GM21576 (cell line): ENCODE measurements at regions not wholly inside any gene's neighbourhood (a gene's known extent, or its start where the extent isn't known, plus 50 kb on each side); places are given as distances from the start of the nearest gene placed in this dataset.

Source experiments
- ATAC-seq: cut with Tn5 transposase; IDR thresholded peaks from one replicate; pipeline ENCODE4 v1.9.1; 2021; ENCODE audit warnings: mild to moderate bottlenecking, moderate library complexity; ENCODE audit not compliant: unreplicated experiment

GRCh38 chr10:9645404-9645803 lies 1372.3 kb upstream of the CELF2 start:
- no peak for ATAC-seq

- no peak for ATAC-seq
These were observed 1371.6 kb upstream of the CELF2 start for GRCh38 chr10:9645928-9646600.

DNA sequence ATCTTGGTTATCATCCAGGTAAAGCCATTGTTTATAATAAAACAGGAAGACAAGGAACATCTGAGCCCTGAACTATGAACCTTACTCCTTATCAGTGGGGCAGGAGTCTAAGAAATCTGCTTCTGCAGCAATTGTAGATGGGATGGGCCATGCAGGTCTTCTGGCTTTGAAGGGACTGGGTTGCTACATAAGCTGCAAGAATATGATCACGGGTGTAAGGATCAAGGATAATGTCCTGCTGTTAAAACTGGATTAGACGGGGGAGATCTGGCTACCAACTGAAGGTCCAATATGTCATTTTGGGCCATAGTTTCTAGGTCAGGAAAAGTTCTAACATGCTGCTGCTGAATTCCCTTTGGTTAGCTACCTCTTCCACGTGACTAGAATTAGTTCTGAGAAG lies 1363.4 kb upstream of the CELF2 start:
- ATAC-seq: no peak

GRCh38 chr10:9656386-9656785 lies 1361.3 kb upstream of the CELF2 start:
- no peak for ATAC-seq

- ATAC-seq: no peak
These were observed 1360.7 kb upstream of the CELF2 start for GRCh38 chr10:9656996-9657395.

- ATAC-seq: no peak
These were observed 1360.1 kb upstream of the CELF2 start for GRCh38 chr10:9657530-9657929.

DNA sequence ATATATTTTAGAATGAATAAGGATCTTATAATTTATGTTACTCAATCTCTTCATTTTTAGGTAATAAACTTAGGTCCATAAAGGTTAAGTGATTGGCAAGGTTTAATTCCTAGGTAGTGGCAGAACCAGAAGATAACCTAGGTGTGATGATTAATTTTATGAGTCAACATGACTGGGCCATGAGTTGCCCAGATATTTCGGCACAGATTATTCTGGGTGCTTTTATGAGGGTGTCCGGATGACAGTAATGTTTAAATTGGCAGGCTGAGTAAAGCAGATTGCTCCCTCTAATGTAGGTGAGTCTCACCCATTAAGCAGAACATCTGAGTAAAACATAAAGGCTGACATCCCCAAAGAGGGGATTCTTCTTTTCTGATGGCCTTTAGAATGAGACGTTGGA lies 1349.3 kb upstream of the CELF2 start:
- no peak for ATAC-seq

- ATAC-seq: no peak
These were observed 1346.8 kb upstream of the CELF2 start for GRCh38 chr10:9670911-9671310.

- ATAC-seq: no peak
These were observed 1336.0 kb upstream of the CELF2 start for GRCh38 chr10:9681655-9682054.

- ATAC-seq: no peak
These were observed 1334.9 kb upstream of the CELF2 start for GRCh38 chr10:9682802-9683201.

GRCh38 chr10:9684186-9684585 lies 1333.5 kb upstream of the CELF2 start:
- ATAC-seq: no peak

GRCh38 chr10:9685596-9685995 lies 1332.1 kb upstream of the CELF2 start:
- ATAC-seq: no peak

GRCh38 chr10:9688711-9689110 lies 1329.0 kb upstream of the CELF2 start:
- ATAC-seq: no peak

DNA sequence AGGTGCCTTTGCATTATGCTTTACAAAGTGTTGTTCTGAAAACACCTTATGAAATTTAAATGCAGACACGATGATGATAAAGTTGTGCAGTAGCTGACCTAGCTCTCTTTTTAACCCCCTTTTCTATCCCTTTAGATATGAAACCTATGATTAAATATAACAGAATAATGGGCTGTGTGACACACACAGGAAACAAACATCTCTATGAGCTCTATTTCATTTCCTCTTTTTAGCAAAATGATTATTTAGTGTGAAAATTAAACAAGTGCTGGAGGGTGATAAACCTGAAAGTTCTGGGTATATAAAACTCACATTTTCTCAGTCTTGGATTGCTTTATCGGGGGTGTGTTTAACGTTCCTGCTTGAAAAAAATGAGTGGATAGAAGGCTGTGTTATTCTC lies 1310.5 kb upstream of the CELF2 start:
- no peak for ATAC-seq

DNA sequence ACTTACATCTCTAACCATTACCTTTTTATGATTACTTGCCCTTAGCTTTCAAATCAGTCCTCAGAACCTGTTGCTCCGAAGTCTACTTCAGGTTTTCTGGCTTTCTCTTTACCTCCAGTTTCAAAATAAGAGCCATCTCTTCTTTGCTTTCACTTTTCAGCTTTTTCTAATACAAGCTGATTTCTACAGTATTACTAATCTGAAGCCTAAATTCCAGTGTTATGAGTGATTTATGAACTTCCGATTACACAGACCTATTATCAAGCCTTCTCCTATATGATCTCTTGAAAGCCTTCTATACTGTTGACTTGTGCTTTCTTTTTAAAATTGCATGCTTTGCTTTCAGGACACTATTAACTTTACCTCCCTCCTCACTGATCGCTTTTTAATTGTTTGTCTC lies 1307.8 kb upstream of the CELF2 start:
- no peak for ATAC-seq

DNA sequence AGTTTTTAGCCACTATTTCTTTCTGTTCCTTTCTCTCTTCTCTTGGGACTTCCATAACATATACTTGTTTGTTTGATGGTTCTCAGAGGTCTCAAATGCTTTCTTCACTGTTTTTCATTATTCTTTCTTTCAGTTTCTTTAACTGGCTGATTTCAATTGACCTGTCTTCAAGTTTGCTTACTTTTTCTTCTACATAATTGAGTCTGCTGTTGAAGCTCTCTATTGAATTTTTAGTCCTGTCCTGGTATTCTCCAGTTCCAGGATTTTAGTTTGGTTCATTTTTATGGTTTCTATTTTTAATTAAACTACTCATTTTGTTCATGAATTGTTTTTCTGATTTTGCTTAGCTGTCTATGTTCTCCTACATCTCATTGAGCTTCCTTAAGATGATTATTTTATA lies 1305.3 kb upstream of the CELF2 start:
- ATAC-seq: no peak

- no peak for ATAC-seq
These were observed 1298.4 kb upstream of the CELF2 start for GRCh38 chr10:9719246-9719645.

- no peak for ATAC-seq
These were observed 1283.9 kb upstream of the CELF2 start for GRCh38 chr10:9733766-9734165.

DNA sequence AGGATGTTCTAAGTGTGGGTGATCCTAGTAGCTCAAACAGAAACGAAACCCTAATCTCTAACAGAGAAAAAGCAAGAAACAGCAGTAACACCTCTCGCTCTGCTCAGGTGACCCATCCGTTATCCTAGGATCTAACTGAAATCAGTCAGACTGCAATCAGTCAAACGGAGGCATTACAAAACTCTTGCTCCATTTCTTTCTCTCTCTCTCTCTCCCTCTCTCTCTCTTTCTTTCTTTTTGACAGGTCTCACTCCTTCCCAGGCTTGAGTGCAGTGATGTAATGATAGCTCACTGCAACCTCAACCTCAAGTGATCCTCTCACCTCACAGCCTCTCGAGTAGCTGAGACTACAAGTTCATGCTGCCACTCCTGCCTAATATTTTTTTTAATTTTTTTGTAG lies 1283.5 kb upstream of the CELF2 start:
- ATAC-seq: no peak

DNA sequence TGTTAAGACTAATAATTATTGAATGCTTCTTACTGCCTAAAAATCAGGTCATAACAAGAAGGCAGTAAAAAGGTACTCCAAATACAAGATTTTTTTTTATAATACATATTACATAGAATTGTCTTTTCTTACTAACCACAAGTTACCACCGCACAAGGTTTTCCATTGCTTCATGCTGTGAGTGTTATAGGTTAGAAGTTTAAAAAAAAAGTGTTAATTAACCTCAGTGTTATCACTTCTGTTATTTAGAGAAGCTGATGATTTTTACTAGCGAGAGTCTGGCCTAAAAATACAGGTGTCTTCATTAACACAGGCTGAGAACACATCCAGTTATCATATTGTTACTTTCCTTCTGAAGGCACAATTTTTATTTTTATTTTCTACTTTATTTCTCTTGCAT lies 1281.9 kb upstream of the CELF2 start:
- ATAC-seq: no peak

DNA sequence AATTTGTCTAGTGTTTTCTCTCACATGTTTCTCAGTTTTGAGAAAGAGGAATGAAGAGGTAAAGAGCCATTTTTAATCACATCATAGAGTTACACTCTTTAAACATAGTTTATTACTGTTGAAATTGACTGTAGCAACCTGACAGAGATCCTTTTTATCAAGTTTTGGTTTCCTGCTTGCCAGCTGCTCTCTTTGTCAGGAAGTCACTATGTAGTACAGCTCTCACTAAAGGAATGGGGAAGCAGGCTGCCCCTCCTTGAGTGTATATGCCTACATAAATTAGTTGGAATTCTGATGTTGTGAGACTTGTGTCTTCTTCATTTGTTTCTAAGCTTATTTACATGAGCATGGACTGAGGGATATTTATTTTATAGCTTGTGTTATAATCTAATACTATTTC lies 1274.0 kb upstream of the CELF2 start:
- ATAC-seq: no peak

DNA sequence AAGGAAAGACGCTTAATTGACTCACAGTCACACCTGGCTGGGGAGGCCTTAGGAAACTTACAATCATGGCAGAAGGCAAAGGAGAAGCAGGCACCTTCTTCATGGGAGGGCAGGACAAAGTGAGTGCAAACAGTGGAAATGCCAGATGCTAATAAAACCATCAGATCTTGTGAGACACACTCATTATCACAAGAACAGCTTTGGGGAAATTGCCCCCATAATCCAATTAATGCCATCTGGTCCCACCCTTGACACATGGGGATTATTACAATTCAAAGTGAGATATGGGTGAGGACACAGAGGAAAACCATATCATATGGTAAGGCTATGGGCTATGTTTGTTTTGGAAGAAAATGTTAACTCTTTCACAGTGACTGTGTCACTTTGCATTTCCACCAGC lies 1272.5 kb upstream of the CELF2 start:
- ATAC-seq: no peak

DNA sequence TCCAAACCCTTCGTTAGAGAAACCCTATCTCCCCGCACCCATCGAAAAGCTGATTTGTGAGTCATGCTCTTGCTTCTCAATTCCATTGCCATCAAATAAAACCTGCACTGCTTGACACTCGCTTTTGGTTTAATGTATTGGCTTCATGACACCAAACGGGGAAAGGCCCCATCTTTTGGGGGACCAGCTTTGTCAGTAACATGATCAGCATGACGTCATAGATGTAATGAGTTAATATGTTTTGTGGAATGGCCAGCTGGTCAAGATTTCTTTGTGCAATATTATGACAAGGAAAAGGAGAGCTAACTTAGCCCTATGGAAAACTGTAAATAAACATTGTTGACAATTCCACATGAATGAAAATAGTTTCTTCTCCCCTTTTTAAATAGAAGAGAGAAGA lies 1260.5 kb upstream of the CELF2 start:
- ATAC-seq: no peak
